Peyer's patch (tissue), 4 donors: ENCODE measurements at regions not wholly inside any gene's neighbourhood (a gene's known extent, or its start where the extent isn't known, plus 50 kb on each side); places are given as distances from the start of the nearest gene placed in this dataset.

Experiments
- DNase-seq, 3 donors: peaks; one replicate each; pipeline ENCODE4 v3.0.0-alpha.2; 2017 to 2019
- H3K27ac ChIP-seq, 4 donors: fragments of 200-600 bp; sonication (generic); one replicate each; pipeline ENCODE4 v1.5.1; 2016 to 2019
- H3K27me3 ChIP-seq, 2 donors: fragments of 200-600 bp; sonication (generic); one replicate each; pipeline ENCODE4 v1.5.1; 2019
- H3K36me3 ChIP-seq, 3 donors: fragments of 200-600 bp; sonication (generic); one replicate each; pipeline ENCODE4 v1.5.1; 2016 to 2019
- H3K4me1 ChIP-seq, 4 donors: fragments of 200-600 bp; sonication (generic); one replicate each; pipeline ENCODE4 v1.5.1; 2016 to 2019
- H3K4me3 ChIP-seq, 4 donors: fragments of 200-600 bp; sonication (generic); 1 replicate in 3 of 4; 2 replicates in 1 of 4; pipeline ENCODE4 v1.5.1; 2016 to 2019; ENCODE audit warnings: mild to moderate bottlenecking in 1 of 4
- H3K9me3 ChIP-seq, 4 donors: fragments of 200-600 bp; sonication (generic); one replicate each; pipeline ENCODE4 v1.5.1; 2016 to 2019; ENCODE audit warnings: mild to moderate bottlenecking in 1 of 4
- POLR2A ChIP-seq, 2 donors: fragments of 450-650 bp; IDR thresholded peaks; one replicate each; pipeline ENCODE4 v1.5.1; 2017; ENCODE audit warnings: antibody characterized with exemption in 2 of 2, mild to moderate bottlenecking in 2 of 2, moderate library complexity in 2 of 2
- TF ChIP-seq, protein P1 (sequence below), 6 experiments: fragments of 450-650 bp in 4 of 6; fragments of 200-600 bp in 2 of 6; sonication (generic) in 1 of 6; IDR thresholded peaks; one replicate each; pipeline ENCODE4 v1.5.1; 2017 to 2019; ENCODE audit warnings: antibody characterized with exemption in 6 of 6, mild to moderate bottlenecking in 3 of 6, moderate library complexity in 1 of 6

DNA sequence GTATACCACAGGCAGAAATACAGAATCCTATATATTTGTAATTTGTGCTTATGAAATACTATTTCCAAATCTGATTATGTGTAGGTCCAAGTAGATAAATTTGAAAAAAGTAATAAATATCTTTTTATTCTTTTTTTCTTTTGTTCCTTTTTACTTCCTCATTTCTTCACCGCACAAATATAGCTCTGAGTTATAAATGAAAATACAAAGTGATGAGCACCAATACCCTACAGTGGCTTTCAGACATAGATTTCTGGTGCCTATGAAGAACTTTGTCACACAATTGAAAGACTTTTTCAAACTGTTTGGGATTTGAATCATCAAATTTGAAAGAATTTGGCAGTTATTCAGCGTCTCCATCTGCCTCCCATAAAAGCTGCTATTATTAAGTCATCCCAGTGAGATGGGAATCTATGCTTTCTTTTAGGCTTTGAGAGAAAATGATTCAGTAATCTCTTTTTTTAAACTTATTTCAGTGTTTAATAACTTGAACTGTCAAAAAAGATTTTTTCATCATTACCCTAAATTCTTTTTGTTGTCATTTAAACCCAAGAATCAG lies 363.6 kb upstream of the GOLIM4 start:
- no peaks in the 10 kb centered on the region for H3K4me1 ChIP-seq
- H3K27ac ChIP-seq = no peak overlapping the region
- no peak overlapping the region for H3K4me3 ChIP-seq
- no peak for DNase-seq
- no peak for TF ChIP-seq POLR2A (IDR thresholded peaks at IDR 0.05)
- TF ChIP-seq, protein P1, sequence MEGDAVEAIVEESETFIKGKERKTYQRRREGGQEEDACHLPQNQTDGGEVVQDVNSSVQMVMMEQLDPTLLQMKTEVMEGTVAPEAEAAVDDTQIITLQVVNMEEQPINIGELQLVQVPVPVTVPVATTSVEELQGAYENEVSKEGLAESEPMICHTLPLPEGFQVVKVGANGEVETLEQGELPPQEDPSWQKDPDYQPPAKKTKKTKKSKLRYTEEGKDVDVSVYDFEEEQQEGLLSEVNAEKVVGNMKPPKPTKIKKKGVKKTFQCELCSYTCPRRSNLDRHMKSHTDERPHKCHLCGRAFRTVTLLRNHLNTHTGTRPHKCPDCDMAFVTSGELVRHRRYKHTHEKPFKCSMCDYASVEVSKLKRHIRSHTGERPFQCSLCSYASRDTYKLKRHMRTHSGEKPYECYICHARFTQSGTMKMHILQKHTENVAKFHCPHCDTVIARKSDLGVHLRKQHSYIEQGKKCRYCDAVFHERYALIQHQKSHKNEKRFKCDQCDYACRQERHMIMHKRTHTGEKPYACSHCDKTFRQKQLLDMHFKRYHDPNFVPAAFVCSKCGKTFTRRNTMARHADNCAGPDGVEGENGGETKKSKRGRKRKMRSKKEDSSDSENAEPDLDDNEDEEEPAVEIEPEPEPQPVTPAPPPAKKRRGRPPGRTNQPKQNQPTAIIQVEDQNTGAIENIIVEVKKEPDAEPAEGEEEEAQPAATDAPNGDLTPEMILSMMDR (IDR thresholded peaks at IDR 0.05) = no peak
- no peaks in the 10 kb centered on the region for H3K9me3 ChIP-seq
- no peaks in the 10 kb centered on the region for H3K36me3 ChIP-seq
- no peaks in the 10 kb centered on the region for H3K27me3 ChIP-seq

DNA sequence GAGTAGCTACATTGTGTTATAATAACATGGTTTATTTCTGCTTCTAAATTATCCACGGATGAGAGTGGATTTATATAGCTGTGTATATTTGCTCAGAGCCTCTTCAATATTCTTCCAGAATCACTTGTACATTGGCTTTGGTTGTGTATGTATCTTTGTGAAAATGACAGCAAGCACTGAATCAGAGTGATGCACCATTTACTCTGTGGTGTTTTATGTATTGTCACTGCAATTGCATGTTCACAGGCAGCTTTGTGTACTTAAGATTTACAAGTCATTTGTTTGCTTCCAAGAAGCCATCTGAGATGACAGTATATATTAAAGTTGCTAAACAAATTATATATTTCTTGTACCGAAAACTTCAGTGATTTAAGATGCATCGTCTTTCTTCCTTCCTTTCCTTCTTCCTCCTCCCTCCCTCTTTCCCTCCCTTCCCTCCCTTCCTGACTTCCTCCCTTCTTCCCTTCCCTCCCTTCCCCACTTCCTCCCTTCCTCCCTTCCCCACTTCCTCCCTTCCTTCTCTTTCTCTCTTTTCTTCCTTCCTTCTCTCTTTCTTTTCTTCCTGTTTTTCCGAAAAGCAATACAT lies 362.3 kb upstream of the GOLIM4 start:
- no peak for TF ChIP-seq POLR2A (IDR thresholded peaks at IDR 0.05)
- TF ChIP-seq, protein P1 (IDR thresholded peaks at IDR 0.05) = no peak
- Histone ChIP-seq H3K27me3 (no peaks in the 10 kb centered on the region), H3K27ac (no peak overlapping the region)

DNA sequence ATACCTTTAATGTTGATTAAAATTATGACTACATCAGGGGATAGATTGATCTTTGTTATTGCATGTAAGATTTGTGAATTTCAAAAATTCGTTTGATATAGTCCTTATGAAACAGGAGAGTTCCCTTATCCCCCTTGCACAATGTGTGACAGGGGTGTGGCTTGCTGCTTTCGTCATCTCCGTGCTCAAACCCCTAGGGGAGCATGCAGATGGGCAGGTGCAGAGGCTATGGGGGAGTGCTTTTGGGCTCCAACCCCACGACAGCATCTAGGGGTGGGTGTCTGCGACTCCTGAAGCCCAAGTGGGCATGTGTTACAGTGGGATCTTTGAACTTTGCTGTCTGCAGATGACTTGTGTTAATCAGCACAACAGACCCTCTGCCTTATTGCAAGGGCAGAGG lies 360.1 kb upstream of the GOLIM4 start:
- Histone ChIP-seq H3K4me1 (no peaks in the 10 kb centered on the region), H3K9me3 (no peaks in the 10 kb centered on the region), H3K27ac (no peak overlapping the region)

More for the DNA sequence above, 362.3 kb upstream of the GOLIM4 start:
- Histone ChIP-seq H3K36me3 (no peaks in the 10 kb centered on the region), H3K4me3 (no peak overlapping the region), H3K9me3 (no peaks in the 10 kb centered on the region), H3K4me1 (no peaks in the 10 kb centered on the region)
- DNase-seq = no peak

DNA sequence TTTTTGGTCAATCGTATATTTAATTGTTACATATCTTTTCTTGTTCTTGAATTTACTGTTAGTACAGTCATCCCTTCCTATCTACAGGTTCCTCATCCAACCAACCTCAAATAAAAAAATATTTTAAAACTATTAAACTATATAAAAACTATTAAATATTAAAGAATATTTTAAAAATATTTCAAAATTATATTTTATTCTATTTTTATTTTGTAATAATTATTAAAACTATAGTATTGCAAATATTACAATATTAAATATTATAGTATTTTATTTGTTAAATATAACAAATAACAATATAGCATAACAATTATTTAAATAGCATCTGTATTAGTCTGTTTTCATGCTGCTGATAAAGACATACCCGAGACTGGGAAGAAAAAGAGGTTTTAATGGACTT lies 357.9 kb upstream of the GOLIM4 start:
- no peak for TF ChIP-seq POLR2A (IDR thresholded peaks at IDR 0.05)
- TF ChIP-seq, protein P1 (IDR thresholded peaks at IDR 0.05) = no peak
- no peaks in the 10 kb centered on the region for H3K4me1 ChIP-seq
- no peaks in the 10 kb centered on the region for H3K9me3 ChIP-seq
- no peak overlapping the region for H3K4me3 ChIP-seq
- no peak overlapping the region for H3K27ac ChIP-seq
- H3K36me3 ChIP-seq = no peaks in the 10 kb centered on the region
- H3K27me3 ChIP-seq = no peaks in the 10 kb centered on the region
- no peak for DNase-seq

More for the DNA sequence above, 360.1 kb upstream of the GOLIM4 start:
- TF ChIP-seq POLR2A (IDR thresholded peaks at IDR 0.05) = no peak
- TF ChIP-seq, protein P1 (IDR thresholded peaks at IDR 0.05) = no peak
- H3K36me3 ChIP-seq = no peaks in the 10 kb centered on the region
- no peak overlapping the region for H3K4me3 ChIP-seq
- no peaks in the 10 kb centered on the region for H3K27me3 ChIP-seq
- no peak for DNase-seq

DNA sequence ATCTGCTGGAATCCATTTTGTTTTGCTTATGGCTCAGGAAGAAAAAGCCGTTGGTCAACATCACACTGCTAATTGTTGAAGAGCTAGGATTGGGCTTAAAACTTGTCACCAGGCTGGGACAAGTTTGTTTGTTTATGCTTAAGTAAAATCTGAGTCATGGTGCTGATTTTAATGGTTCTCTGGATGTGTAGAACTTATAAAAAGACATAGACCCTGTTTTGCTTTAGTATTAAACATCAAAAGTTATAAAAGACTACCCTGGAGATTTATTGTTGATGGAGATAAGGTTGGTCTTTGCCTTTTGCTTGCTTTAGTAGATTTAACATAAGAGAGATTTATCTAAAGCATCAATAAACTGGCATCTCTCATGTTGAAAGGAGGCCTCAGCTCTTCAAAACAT lies 348.2 kb upstream of the GOLIM4 start:
- no peaks in the 10 kb centered on the region for H3K9me3 ChIP-seq
- H3K4me3 ChIP-seq = no peak overlapping the region
- DNase-seq = no peak
- no peaks in the 10 kb centered on the region for H3K27me3 ChIP-seq
- no peaks in the 10 kb centered on the region for H3K36me3 ChIP-seq
- H3K27ac ChIP-seq = no peak overlapping the region
- no peaks in the 10 kb centered on the region for H3K4me1 ChIP-seq
- no peak for TF ChIP-seq POLR2A (IDR thresholded peaks at IDR 0.05)
- TF ChIP-seq, protein P1 (IDR thresholded peaks at IDR 0.05) = no peak
